OCI-LY1 (cell line): ENCODE measurements at regions not wholly inside any gene's neighbourhood (a gene's known extent, or its start where the extent isn't known, plus 50 kb on each side); places are given as distances from the start of the nearest gene placed in this dataset.

Source experiments
- CTCF ChIP-seq: fragments of 200-600 bp; sonication (generic), shearing (Covaris generic); IDR thresholded peaks from 2 replicates; pipeline ENCODE4 v1.5.1; 2017; ENCODE audit warnings: mild to moderate bottlenecking, antibody characterized with exemption, low read length, moderate library complexity, mixed read lengths
- EZH2 ChIP-seq: fragments of 200-600 bp; sonication (generic), shearing (Covaris generic); IDR thresholded peaks from 2 replicates; pipeline ENCODE4 v1.8.0; 2017; ENCODE audit warnings: borderline replicate concordance, mixed run types, mild to moderate bottlenecking, antibody characterized with exemption, low read length, moderate library complexity, mixed read lengths

- TF ChIP-seq EZH2 = no peak
- TF ChIP-seq CTCF = no peak
These were observed 479.2 kb downstream of the GBA3 start for GRCh38 chr4:23171976-23172375.
